Ascending aorta (tissue), 2 donors: ENCODE measurements at regions not wholly inside any gene's neighbourhood (a gene's known extent, or its start where the extent isn't known, plus 50 kb on each side); places are given as distances from the start of the nearest gene placed in this dataset.

Experiments used
- DNase-seq, 2 donors: peaks; one replicate each; pipeline ENCODE4 v3.0.0-alpha.2; 2019; ENCODE audit warnings: low spot score in 2 of 2
- H3K27ac ChIP-seq, 2 donors: fragments of 200-600 bp; sonication (generic); one replicate each; pipeline ENCODE4 v1.5.1; 2016 to 2017; ENCODE audit warnings: mild to moderate bottlenecking in 1 of 2
- H3K27me3 ChIP-seq: fragments of 200-600 bp; sonication (generic); one replicate; pipeline ENCODE4 v1.5.1; 2017
- H3K36me3 ChIP-seq, 2 donors: fragments of 200-600 bp; sonication (generic); one replicate each; pipeline ENCODE4 v1.5.1; 2016
- H3K4me1 ChIP-seq, 2 donors: fragments of 200-600 bp; sonication (generic); one replicate each; pipeline ENCODE4 v1.5.1; 2016 to 2017; ENCODE audit warnings: mild to moderate bottlenecking in 1 of 2
- H3K4me3 ChIP-seq, 2 donors: fragments of 200-600 bp; sonication (generic); one replicate each; pipeline ENCODE4 v1.5.1; 2016 to 2017; ENCODE audit warnings: mild to moderate bottlenecking in 1 of 2
- H3K9me3 ChIP-seq, 2 donors: fragments of 200-600 bp; sonication (generic); one replicate each; pipeline ENCODE4 v1.5.1; 2016
- intact Hi-C: fragments of 100-400 bp; cut with DNase I; formaldehyde crosslinking; loops from one replicate; pipeline ENCODE4 v1.15.1; 2023
- TF ChIP-seq, protein P1 (sequence below), 3 experiments: fragments of 200-600 bp in 2 of 3; fragments of 450-650 bp in 1 of 3; sonication (generic) in 2 of 3; IDR thresholded peaks; one replicate each; pipeline ENCODE4 v1.5.1; 2016 to 2019; ENCODE audit warnings: antibody characterized with exemption in 3 of 3, mild to moderate bottlenecking in 1 of 3, moderate library complexity in 1 of 3

DNA sequence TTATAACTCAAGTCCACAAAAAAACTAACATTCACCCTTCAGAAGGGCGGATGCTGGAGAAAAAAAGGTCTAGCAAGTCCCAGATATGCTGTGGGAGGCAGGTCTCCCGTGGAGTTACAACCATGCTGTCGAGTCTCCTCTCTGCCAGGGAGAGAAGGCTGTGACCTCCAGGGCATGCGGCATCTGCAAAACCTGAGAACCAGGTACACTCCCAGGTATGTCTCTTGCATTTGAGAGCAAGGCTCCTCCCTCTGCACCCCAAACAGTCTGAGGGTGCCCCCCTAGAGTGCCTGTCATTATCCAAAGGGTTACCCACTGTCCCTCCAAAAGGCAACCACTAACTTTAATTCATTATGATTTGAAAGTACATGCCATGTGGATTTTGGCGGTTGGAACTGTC lies 134.0 kb downstream of the IRX2 start:
- TF ChIP-seq, protein P1, sequence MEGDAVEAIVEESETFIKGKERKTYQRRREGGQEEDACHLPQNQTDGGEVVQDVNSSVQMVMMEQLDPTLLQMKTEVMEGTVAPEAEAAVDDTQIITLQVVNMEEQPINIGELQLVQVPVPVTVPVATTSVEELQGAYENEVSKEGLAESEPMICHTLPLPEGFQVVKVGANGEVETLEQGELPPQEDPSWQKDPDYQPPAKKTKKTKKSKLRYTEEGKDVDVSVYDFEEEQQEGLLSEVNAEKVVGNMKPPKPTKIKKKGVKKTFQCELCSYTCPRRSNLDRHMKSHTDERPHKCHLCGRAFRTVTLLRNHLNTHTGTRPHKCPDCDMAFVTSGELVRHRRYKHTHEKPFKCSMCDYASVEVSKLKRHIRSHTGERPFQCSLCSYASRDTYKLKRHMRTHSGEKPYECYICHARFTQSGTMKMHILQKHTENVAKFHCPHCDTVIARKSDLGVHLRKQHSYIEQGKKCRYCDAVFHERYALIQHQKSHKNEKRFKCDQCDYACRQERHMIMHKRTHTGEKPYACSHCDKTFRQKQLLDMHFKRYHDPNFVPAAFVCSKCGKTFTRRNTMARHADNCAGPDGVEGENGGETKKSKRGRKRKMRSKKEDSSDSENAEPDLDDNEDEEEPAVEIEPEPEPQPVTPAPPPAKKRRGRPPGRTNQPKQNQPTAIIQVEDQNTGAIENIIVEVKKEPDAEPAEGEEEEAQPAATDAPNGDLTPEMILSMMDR (IDR thresholded peaks at IDR 0.05): no peak
- Histone ChIP-seq H3K4me3 (no peak overlapping the region), H3K27me3 (no peaks in the 10 kb centered on the region), H3K27ac (no peak overlapping the region), H3K4me1 (no peaks in the 10 kb centered on the region), H3K36me3 (no peaks in the 10 kb centered on the region), H3K9me3 (no peaks in the 10 kb centered on the region)
- intact Hi-C loops: no loop called here
- DNase-seq: no peak

DNA sequence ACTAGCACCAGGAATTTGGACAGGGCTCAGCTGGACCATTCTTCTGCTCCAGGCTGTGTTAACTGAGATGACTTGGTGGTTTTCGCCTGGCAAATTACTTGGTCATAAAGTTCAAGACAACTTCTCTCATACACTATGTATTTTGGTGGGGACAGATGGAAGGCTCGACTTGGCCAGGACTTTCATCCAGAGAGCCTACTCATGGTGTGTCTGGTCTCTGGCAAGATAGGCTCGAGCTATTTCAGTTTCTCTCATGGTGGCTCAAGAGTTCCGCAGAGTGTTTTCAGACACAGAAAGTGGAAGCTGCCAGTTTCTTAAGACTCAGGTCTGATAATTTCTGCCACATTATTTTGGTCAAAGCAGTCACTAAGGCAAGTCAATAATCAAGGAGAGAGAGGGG lies 135.6 kb downstream of the IRX2 start:
- no peaks in the 10 kb centered on the region for H3K36me3 ChIP-seq
- TF ChIP-seq, protein P1 (IDR thresholded peaks at IDR 0.05): no peak
- intact Hi-C loops: no loop called here
- H3K4me1 ChIP-seq: no peaks in the 10 kb centered on the region
- no peaks in the 10 kb centered on the region for H3K27me3 ChIP-seq
- no peak overlapping the region for H3K4me3 ChIP-seq
- no peak overlapping the region for H3K27ac ChIP-seq
- no peaks in the 10 kb centered on the region for H3K9me3 ChIP-seq
- no peak for DNase-seq

DNA sequence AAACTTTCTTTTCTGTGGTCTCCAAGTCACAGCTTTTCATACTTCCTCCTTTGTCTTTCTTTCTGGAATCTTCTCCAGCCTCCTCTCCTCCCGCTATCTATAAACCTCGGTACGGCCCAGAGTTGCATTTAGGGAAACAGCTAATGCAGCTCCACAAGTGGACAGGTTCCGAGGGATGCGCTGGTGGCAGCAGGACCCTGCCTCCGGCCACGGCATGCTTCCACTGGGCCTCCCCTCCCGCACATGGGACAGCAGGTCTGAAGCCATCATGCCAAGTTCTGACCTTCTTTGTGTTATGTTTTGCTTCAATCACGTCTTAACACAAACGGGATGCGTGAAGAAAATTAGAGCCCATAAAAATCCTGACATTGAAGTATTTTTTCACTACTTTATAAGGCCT lies 136.9 kb downstream of the IRX2 start:
- Histone ChIP-seq H3K36me3 (no peaks in the 10 kb centered on the region), H3K27ac (no peak overlapping the region), H3K4me1 (no peaks in the 10 kb centered on the region), H3K9me3 (no peaks in the 10 kb centered on the region), H3K27me3 (no peaks in the 10 kb centered on the region), H3K4me3 (no peak overlapping the region)
- TF ChIP-seq, protein P1 (IDR thresholded peaks at IDR 0.05): no peak
- intact Hi-C loops: no loop called here
- DNase-seq: no peak

DNA sequence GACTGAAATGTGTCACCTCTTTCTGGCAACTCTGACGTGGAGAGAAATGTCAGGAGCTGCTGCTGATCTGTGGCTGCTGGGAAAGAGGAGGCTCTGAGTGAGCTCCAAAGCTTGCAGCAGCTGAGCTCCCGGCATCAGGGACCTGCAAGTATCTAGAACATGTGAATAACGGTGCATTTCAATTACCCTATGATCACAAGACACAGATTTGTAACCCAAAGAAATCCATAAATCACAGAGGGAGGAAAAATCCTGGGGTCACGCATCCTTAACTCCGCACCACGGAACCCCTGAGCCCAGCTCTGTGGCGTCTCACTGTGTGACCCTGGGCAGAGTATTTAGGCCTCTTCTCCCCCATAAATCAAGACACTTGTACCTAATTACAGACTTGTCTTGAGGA lies 139.8 kb downstream of the IRX2 start:
- TF ChIP-seq, protein P1 (IDR thresholded peaks at IDR 0.05): no peak
- H3K36me3 ChIP-seq: no peaks in the 10 kb centered on the region
- no peak overlapping the region for H3K27ac ChIP-seq
- no peaks in the 10 kb centered on the region for H3K4me1 ChIP-seq
- no peaks in the 10 kb centered on the region for H3K27me3 ChIP-seq
- H3K9me3 ChIP-seq: no peaks in the 10 kb centered on the region
- no peak for DNase-seq
- intact Hi-C loops: no loop called here
- no peak overlapping the region for H3K4me3 ChIP-seq

DNA sequence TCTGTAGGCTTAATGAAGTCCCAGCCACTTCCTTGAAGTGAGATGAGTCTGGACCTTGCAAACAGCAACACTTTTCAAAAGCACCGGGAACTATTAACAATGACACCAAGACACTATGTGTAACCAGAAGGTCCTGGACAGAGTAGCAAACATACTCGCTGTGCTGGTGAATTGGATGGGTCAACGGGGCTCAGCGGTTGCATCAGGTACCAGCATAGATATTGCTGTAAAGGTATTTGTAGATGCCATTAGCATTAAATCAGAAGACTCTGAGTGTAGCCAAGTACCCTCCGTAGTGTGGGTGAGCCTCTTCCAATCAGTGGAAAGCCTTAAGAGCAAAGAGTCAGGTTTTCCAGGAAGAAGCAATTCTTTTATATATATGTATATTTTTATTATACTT lies 140.5 kb downstream of the IRX2 start:
- TF ChIP-seq, protein P1 (IDR thresholded peaks at IDR 0.05): no peak
- Histone ChIP-seq H3K9me3 (no peaks in the 10 kb centered on the region), H3K36me3 (no peaks in the 10 kb centered on the region), H3K27me3 (no peaks in the 10 kb centered on the region), H3K27ac (no peak overlapping the region), H3K4me1 (no peaks in the 10 kb centered on the region), H3K4me3 (no peak overlapping the region)
- intact Hi-C loops: no loop called here
- no peak for DNase-seq

DNA sequence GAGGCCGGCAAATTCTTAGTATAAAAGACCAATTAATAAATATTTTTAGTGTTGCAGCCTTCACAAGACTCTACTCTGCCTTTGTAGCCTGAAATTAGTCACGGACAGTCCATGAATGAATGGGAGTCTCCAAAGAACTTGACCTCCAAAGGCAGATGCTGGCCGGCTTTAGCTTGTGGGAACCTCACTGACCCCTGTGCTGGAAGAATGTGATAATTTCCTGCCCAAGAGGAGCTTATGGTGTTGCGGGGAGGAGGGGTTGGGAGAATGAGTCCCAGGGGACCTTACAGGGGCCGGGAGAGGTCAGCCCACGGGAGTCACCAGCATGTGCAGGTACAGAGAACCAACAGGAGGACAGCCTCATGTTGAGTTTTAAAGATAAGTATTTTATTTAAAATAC lies 143.1 kb downstream of the IRX2 start:
- H3K9me3 ChIP-seq: no peaks in the 10 kb centered on the region
- no peaks in the 10 kb centered on the region for H3K4me1 ChIP-seq
- no peaks in the 10 kb centered on the region for H3K36me3 ChIP-seq
- H3K4me3 ChIP-seq: no peak overlapping the region
- no peaks in the 10 kb centered on the region for H3K27me3 ChIP-seq
- no peak overlapping the region for H3K27ac ChIP-seq
- TF ChIP-seq, protein P1 (IDR thresholded peaks at IDR 0.05): no peak
- no peak for DNase-seq
- intact Hi-C loops: no loop called here
